ENCODE measurements at regions not wholly inside any gene's neighbourhood (a gene's known extent, or its start where the extent isn't known, plus 50 kb on each side); places are given as distances from the start of the nearest gene placed in this dataset.
A peak's percentile ranks its signal among the peaks of the same experiment; 100 is the strongest.

- Histone ChIP-seq H2AK5ac (ENCODE audit: low read depth, low read length) (no peak overlapping the region), H3K23ac (ENCODE audit: insufficient read length) (no peak overlapping the region), H3K4me3 (ENCODE audit: extremely low read depth in 1 of 4, insufficient read depth in 2 of 4, low read depth in 3 of 4, low read length in 4 of 4) (no peak overlapping the region), H3K18ac (ENCODE audit: extremely low read depth, low read length) (no peak overlapping the region), H3K14ac (ENCODE audit: insufficient read length) (no peak overlapping the region), H3K23me2 (ENCODE audit: low read depth, low read length) (no peaks in the 10 kb centered on the region), H3K79me2 (ENCODE audit: control insufficient read depth in 1 of 2, insufficient read depth in 2 of 2, low read length in 2 of 2) (no peaks in the 10 kb centered on the region), H2AFZ (ENCODE audit: low read length) (no peak overlapping the region), H3K27me3 (replicated peaks in 1 of 4; ENCODE audit: control insufficient read depth in 3 of 4, extremely low read depth in 1 of 4, insufficient read depth in 3 of 4, low read length in 3 of 4) (no peaks in the 10 kb centered on the region), H2BK120ac (replicated peaks; ENCODE audit: low read depth, low read length) (no peak overlapping the region), H3K56ac (replicated peaks; ENCODE audit: insufficient read length, low read depth, low read length) (no peak overlapping the region), H3K4me2 (ENCODE audit: insufficient read depth in 1 of 2, low read depth in 2 of 2, low read length in 2 of 2) (no peak overlapping the region), H3K9me3 (ENCODE audit: insufficient read depth in 2 of 2, low read depth in 1 of 2, low read length in 1 of 2) (no peaks in the 10 kb centered on the region), H3K9ac (replicated peaks in 1 of 4; ENCODE audit: extremely low read depth in 1 of 4, low read depth in 3 of 4, low read length in 3 of 4) (no peak overlapping the region), H3K27ac (ENCODE audit: low read depth, low read length) (no peak overlapping the region), H3K79me1 (ENCODE audit: low read depth, low read length) (no peaks in the 10 kb centered on the region), H4K20me1 (replicated peaks in 1 of 2; ENCODE audit: control insufficient read depth in 1 of 2, insufficient read depth in 2 of 2, low read length in 2 of 2) (no peaks in the 10 kb centered on the region), H3K4me1 (replicated peaks in 1 of 4; ENCODE audit: control insufficient read depth in 3 of 4, insufficient read depth in 4 of 4, low read length in 3 of 4) (peaks cover 0 to 6% (median under 1%) of the 10 kb centered on the region in 4 experiments; a peak in 1 of 7 replicates), H2BK5ac (ENCODE audit: low read depth, low read length) (no peak overlapping the region), H3K36me3 (ENCODE audit: control insufficient read depth in 2 of 4, insufficient read depth in 4 of 4, low read length in 3 of 4) (no peaks in the 10 kb centered on the region), H2BK15ac (ENCODE audit: low read length) (no peak overlapping the region), H3K4ac (replicated peaks; ENCODE audit: insufficient read length, low read depth, low read length) (no peak overlapping the region), H2BK12ac (ENCODE audit: low read depth, low read length) (no peak overlapping the region), H2BK20ac (ENCODE audit: low read length) (no peak overlapping the region), H4K5ac (ENCODE audit: insufficient read length, low read depth, low read length) (no peak overlapping the region), H4K8ac (ENCODE audit: extremely low read depth, insufficient read depth, low read length) (no peak overlapping the region), H4K91ac (replicated peaks; ENCODE audit: insufficient read length, low read length) (no peak overlapping the region)
- ChIA-PET CTCF (ENCODE audit: partially characterized antibody) (interaction anchor here (0.5 to 8.4 kb wide), 18 partner anchors 9 to 1333 kb away, joined by 3 to 91 read pairs (median 3); no protein-coding TSS in a partner anchor), POLR2A (ENCODE audit: partially characterized antibody) (interaction anchor here (0.6 kb wide), 1 partner anchor 121 kb away, joined by 3 read pairs; no protein-coding TSS in a partner anchor)
- FAIRE-seq = peak; percentile 98
- WGBS, 2 experiments (ENCODE audit: extremely low coverage in 1 of 2, insufficient coverage in 1 of 2, insufficient read length in 1 of 2, insufficient replicate concordance in 2 of 2, low coverage in 1 of 2, low lambda C conversion rate in 2 of 2, missing lambda C conversion rate in 1 of 2) = 66% methylated on average over 4 of the region's 4 CpGs; no CpG with 5 or more reads in 1 of the 2 experiments
- DNase-seq (ENCODE audit: low read depth in 1 of 2, low spot score in 2 of 2) = peak; percentile 41 to 80
- TF ChIP-seq MAFK (IDR thresholded peaks at IDR 0.05; ENCODE audit: low read depth, low read length) (no peak), EZH2 (IDR thresholded peaks at IDR 0.05; ENCODE audit: low read depth, low read length, severe bottlenecking) (no peak), RAD21 (IDR thresholded peaks at IDR 0.05 in 1 of 2, conservative IDR thresholded peaks at IDR 0.05 in 1 of 2; ENCODE audit: low read depth in 2 of 2, low read length in 2 of 2) (peak; percentile 94 to 95), KDM5A (IDR thresholded peaks at IDR 0.05; ENCODE audit: low read length) (no peak), CTCF (IDR thresholded peaks at IDR 0.05; ENCODE audit: control extremely low read depth in 1 of 3, insufficient read depth in 1 of 3, low read depth in 1 of 3, low read length in 3 of 3) (peak; percentile 32 to 91 (median 85))
Measured at GRCh38 chr9:107172160-107172978, 110.7 kb upstream of the RAD23B start.
